ENCODE measurements at regions not wholly inside any gene's neighbourhood (a gene's known extent, or its start where the extent isn't known, plus 50 kb on each side); places are given as distances from the start of the nearest gene placed in this dataset.

DNA sequence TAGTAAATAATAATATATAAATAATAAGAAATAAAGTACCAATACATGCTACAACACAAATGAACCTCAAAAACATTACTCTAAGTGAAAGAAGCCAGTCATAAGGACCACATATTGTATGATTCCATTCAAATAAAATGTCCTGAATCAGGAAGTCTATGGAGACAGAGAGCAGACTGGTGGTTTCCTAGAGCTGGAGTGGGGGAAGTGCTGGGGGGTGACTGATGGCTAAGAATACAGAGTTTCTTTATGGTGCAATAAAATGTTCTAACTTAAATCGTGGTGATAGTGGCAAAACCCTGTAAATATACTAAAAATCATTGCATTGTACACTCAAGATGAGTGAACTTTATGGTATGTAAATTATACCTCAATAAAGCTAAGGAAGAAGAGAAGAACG is 376.5 kb downstream of the BUD13 start:
- TF ChIP-seq EP300 (IDR thresholded peaks at IDR 0.05): no peak
- TF ChIP-seq POLR2A (IDR thresholded peaks at IDR 0.05): no peak
- TF ChIP-seq, protein P1, sequence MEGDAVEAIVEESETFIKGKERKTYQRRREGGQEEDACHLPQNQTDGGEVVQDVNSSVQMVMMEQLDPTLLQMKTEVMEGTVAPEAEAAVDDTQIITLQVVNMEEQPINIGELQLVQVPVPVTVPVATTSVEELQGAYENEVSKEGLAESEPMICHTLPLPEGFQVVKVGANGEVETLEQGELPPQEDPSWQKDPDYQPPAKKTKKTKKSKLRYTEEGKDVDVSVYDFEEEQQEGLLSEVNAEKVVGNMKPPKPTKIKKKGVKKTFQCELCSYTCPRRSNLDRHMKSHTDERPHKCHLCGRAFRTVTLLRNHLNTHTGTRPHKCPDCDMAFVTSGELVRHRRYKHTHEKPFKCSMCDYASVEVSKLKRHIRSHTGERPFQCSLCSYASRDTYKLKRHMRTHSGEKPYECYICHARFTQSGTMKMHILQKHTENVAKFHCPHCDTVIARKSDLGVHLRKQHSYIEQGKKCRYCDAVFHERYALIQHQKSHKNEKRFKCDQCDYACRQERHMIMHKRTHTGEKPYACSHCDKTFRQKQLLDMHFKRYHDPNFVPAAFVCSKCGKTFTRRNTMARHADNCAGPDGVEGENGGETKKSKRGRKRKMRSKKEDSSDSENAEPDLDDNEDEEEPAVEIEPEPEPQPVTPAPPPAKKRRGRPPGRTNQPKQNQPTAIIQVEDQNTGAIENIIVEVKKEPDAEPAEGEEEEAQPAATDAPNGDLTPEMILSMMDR (IDR thresholded peaks at IDR 0.05): no peak
